NCI-H1417 (cell line): ENCODE measurements at regions not wholly inside any gene's neighbourhood (a gene's known extent, or its start where the extent isn't known, plus 50 kb on each side); places are given as distances from the start of the nearest gene placed in this dataset.
"Not testable (repeated sequence)": the region's sequence is repeated elsewhere in the genome, so short reads cannot be mapped to it uniquely, and the experiment has no call there.

Experiments
- DNase-seq, 3 experiments: peaks; one replicate each; lab custom pipeline; 2025; lab: John Stamatoyannopoulos, UW

DNA sequence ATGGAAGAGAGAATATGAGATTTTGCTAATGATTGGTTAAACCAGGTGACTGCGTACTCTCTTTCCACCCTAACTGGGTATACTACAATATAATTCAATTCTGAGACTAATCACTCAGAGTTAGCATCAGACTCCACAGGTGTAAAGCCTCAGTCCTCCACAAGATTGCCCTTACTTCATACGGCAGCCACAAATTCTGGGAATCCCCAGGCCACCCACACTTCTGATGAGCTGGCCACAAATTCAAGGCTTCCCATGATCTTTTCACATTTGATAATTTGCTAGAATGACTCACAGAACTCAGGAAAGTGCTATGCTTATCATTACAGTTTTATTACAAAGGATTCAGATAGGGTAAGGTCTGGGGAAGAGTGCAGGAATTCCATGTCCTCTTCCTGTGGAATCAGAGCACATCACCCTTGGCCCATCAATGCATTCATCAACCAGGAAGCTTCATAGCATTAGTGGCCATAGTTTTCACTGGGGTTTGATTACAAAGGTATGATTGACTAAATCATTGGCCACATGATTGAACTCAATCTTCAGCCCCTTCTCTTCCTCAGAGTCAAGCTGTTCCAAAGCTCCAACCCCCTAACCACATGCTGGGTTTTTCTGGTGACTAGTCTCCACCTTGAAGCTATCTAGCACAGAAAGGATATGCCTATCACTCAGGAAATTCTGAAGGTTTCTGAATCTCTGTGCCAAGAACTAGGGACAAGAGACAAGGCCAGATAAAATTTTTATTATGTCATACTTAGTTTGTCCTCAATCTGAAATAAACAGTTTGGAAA is 131.7 kb downstream of the HHIPL2 start:
- no peak for DNase-seq

DNA sequence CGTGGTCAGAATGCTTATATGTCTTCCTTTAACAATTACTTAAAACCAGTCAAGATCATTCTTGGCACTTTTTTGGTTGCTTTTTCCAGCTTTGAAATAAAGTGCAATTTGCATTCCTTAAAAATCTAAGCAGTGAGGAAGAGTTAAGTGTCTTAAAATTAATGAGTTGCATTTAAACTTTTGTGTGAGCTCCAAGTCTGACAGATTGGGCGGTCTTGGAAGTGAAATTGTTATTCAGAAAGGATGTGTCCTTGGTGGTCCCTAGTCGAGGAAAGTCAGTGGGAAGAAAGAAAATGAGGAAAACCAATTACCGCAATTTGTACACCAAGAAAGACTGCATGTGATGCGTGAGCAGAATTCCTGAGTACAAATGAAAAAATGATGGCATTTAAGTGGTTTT is 132.5 kb downstream of the HHIPL2 start:
- no peak for DNase-seq

DNA sequence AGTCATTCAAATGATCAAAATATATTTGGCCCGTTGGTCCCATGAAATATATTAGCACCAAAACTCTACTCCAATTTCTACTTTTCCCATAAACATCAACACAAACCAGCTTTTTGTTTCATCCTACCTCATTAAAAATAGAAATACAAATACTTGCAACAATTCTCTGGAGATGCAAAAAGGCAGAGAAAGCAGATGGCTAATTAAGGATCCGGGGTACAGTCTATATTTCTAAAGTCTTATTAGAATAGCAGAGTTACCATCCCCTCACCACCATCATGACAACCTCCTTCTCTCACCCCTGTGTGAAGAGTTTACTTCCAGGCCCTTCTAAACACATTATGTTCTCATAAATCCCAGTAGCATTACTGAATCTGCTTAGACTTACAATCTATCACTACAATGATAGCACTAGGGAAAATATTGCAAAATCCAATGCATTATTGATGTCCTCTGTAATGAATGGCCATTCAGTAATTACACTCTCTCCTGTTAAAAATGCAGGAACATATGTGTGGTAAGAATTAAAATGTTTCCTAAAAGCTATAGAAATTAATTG is 133.8 kb downstream of the HHIPL2 start:
- no peak for DNase-seq

DNA sequence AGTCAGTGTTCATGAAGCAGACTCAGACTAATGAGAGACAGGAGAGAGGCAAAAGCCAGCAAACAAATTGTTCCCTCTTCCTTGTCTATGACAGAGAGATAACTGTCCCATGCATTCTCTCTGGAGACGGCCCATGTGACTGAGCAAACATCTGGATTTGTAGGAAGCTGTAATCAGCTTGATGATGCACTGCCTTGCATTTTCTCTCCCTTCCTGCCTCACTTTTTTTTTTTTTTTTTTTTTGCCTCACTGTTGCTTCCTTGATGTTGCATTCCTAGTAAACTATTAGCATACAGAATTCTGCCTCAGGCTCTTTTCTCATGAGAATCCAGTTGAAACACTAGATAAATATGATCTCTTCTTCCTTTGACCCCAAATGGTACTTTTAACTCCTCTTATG is 134.5 kb downstream of the HHIPL2 start:
- no peak for DNase-seq

DNA sequence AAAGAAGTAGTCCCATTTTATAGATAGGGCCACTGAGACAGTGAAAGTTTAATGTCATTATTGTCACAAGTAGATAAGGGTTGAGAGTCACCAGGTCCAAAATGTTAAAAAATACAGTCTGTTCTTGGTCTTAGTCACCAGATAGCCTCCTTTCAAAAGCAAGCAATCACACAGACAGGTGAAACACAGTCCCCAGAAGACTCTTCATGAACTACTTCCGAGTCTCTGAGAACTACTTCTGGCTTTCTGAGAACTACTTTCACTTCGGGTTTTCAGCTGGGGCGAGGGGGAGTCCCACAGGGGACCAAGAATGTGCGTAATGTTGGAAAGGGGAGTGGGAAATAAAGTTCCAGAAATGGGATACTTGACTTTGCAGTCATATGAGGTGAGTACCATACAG is 143.2 kb downstream of the HHIPL2 start:
- no peak for DNase-seq

DNA sequence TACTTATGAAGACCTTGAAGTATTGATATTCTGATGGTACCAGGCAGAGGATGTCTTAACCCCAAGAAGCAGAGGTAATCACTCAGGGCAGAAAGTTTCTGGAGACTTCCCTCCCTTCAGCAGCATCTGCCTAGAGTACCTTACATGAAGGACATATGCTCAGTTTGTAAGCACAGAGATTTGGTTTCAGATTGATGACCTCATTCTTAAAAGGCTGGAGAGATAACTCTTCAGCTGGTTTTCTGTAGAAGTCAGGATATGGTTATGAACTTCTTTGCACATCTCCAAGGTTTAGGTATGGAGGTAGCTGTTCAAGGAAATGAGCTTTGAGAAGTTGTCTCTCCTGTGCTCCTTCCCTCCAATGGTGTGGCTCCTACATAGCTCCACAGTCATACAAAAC is 148.7 kb downstream of the HHIPL2 start:
- DNase-seq: no peak

DNA sequence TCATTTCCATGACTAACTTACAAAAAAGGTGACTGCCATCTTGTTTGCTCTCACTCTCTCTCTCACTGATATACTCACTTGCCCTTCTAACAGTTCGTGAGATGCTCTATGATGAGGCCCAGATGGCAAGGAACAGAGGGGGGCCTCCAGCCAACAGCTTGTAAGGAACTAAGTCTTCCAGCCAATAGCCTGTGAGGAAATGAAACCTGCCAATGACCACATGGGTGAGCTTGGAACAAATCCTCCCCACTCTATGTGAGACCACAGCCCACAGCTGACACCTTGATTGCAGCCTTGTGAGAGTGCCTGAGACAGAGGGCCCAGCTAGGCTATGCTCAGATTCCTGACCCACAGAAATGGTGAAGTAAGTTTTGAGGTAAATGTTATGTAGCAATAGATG is 153.7 kb downstream of the HHIPL2 start:
- no peak for DNase-seq

DNA sequence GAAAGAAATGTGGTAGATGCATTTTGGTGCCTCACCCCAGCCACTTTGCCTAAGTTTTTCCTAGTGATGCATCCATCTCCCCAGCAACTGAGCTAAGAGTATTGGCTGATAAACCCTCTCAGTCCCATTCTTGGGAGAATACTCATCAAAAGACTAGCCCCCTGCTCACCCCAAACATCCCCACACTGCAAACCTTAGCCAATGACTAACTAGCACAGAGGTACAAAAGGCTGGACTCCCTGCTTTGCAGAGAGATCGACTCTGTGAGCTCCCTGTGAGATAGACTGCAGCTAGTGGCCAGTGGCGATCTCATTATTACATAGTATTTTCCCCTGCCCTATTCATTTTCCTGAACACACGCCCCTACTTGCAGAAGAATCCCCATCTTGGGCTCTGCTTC is 155.3 kb downstream of the HHIPL2 start:
- DNase-seq: no peak

DNA sequence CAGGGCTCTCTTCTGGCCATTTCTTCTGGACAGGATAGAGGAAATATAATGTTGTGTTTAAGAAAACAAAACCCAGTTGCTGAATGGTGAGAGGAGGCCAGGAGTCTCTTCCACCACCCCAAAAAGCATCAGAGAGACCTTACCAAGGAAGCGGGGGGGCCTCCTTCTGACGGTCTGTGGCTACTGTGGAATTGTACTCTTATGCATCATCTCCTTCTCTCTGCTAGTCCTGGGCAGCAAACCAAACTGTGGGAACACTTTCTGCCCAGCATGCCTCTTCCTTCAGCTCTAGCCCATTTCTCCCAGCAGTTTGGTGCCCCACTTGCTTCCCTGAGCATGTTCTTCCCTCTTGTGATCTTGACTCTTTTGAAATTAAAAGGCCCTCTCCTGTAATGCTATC is 157.7 kb downstream of the HHIPL2 start:
- DNase-seq: no peak

DNA sequence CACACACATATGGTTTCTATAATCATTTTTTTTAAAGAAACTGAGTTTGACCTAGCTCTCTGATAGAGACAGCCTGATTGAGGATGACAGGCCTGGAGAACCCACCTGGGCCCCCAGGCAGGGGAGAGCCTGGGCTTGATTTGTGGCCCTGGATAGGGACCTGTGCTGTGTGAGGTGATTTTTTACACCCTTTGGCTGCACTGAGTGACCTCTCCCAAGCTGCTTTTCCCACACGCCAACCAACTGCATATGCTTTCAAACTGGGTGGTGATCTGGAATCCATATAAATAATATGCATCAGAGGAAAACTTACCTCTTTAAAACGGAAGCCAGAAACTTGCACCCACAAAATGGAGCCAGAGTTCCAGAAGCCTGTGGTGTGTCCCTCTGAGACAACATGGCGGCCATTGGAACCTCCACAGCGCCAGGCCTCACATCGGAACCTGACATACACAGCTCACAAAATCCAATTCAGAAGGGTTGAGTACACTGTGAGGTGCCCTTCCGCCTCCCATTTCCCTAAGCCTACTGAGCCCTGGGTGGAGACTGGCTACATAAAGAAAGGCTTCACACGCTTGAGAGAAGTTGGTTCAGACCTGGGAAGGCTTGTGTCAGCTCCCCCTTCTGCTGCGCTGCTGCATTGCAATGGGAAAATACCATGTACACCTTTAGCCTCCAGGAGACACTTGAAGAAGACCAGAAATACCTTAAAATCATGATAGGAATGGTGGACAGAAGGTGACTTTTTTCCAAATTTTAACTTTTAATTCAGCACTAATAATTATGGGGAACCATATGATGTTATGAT is 160.7 kb downstream of the HHIPL2 start:
- no peak for DNase-seq

DNA sequence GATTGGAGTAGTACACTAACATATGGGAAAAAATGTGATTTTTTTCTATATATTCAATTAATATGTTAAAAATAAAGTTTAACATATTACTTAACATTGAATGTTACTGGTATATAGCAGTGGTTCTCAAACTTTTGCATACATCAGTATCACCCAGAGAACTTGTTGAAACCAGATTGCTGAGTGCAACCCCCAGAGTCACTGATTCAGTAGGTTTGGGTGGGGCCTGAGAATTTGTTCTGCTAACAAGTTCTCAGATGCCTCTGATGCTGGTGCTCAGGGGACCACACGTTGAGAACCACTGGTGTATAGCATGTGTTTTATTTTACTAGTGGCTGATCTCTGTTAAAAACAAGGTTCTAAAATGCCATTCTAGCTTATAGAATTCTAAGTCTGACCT is 161.9 kb downstream of the HHIPL2 start:
- no peak for DNase-seq

DNA sequence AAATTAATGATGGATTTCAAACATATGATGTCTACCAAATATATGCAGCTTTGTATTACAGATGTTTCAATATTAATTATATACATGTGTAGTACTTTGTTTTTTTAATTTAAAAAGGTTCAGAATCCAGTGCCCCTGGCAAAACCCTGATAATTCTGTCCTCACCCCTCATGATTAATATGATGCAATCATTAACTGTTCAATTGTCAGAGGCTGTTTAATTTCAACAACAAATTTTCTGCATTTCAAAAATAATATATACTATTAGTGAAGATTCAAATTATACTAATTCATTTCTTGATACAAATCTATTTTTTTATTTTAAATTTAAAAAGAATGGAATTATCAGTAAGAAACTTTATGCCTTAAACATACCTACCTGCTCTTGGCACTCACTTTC is 162.6 kb downstream of the HHIPL2 start:
- no peak for DNase-seq

DNA sequence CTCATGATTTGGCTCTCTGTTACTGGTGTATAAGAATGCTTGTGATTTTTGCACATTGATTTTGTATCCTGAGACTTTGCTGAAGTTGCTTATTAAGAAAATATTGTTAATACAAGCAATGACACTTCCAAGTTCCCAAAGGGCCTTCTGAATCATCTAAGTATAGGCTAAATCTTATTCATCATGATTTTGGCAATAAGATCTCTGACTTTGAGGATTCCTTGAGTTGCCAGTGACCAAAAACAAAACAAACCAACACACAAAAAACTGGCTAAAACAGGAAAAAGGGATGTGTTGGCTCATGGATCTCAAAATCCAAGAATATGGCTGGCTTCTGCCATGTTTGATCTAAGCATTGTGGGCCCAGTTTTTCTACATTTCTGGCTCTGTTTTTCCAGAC is 163.4 kb downstream of the HHIPL2 start:
- DNase-seq: no peak

DNA sequence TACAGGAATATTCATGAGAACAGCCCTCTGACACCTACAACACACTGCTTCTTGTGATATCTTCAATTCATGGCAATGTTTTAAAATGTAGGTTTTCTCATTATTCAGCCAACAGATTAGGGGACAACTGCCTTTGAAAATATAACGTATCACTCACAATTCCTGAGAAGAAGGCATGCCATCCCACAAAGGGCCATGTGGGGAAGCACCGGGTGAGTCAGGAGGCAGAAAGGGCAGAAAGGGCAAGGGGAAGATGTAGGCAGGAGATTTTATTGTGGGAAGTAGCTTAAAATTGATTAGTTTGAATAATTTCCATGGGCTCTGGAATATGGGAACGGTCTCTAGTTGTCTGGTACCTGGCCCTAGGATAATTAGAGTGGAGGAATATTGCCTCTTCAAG is 165.7 kb downstream of the HHIPL2 start:
- no peak for DNase-seq

DNA sequence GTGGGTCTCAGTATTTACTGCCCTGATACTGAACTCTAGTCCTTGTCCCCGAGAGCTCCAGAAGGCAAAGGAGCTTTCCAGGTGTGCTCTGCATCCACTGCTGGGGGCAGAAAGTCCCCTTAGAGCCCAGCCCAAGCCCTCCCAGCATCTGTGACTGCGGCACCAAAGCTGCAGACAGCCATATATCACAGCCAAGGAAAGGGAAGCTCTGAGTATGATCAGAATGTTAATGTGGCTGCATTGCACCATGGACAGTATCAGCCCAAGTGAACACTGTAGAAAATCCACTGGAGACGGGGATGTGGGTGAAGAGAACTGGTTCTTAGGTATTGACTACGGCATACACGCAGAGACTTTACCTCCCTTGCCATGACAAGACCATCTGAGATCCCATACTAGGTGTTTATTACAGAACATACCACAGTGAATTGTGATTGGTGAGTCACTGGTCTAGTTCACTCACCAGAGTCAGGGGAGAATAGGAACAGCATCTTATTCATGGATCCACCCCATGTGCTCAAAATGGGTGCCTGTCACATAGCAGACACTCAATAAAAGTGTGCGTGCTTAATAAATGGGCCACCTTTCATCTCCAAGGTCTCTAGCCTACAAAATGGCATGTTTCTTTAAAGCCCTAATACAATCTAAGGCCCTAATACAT is 170.3 kb downstream of the HHIPL2 start:
- DNase-seq: no peak

DNA sequence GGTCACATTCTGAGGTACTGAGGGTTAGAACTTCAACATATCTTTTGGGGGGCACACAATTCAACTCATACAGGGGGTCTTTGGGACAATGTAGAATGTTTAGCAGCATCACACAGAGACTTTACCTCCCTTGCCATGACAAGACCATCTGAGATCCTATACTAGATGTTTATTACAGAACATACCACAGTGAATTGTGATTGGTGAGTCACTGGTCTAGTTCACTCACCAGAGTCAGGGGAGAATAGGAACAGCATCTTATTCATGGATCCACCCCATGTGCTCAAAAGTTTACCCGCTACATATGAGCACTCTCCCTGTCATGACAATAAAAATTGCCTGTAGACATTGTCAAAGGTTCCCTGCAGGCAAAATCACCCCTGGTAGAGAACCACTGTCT is 171.1 kb downstream of the HHIPL2 start:
- DNase-seq: not testable (repeated sequence)

DNA sequence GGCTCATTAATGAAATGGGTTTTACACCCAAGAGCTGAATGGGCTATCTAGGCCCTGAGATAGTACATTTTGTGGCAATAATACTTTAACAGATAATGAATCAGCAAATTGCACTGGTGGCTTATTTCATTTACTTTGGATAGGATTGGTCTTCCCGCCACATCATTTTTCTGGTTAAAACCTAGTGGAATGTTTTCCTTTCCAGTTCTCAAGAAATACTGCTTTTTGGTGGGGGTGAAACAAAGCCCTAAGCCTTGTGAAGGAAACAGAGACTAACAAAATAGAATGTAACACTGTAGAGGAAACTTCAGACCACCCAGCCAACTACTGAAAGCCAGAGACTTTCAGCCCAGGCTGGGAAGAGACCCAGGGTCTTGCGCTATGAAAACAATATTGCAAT is 172.2 kb downstream of the HHIPL2 start:
- DNase-seq: no peak

DNA sequence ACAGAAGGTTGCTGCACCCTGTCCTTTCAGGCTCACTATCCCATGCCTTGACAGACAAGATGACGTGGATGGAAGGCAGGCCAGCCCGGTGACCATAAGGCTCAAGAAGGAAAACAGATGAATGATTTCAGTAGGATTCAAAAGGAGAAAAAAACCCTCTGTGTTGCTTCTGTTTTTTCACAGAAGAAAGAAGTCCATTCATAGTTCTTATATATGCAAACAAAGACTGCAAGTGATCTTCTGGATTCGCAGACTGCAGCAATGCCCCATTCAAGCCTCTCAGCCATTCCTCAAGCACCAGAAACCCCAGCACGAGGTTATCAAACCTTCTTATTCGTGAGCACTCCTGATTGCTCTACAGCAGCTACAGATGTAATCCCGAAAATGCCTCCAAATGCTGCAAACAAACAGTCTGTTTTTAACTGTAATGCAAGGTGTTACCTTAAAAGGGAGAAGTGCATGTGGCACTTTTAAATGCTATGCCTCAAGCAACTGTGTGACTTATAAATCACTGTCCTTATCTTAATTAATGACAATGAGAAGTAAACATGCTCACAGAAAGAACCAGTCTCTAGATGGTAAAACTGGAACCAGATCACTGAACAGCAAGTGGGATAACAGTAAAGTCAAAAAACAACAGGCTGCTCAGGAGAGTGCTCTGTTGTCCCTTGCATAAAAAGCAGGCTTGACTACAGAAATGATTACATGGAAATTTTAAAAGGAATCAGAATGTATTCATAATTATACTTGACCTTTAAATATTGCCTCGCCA is 173.9 kb downstream of the HHIPL2 start:
- no peak for DNase-seq

DNA sequence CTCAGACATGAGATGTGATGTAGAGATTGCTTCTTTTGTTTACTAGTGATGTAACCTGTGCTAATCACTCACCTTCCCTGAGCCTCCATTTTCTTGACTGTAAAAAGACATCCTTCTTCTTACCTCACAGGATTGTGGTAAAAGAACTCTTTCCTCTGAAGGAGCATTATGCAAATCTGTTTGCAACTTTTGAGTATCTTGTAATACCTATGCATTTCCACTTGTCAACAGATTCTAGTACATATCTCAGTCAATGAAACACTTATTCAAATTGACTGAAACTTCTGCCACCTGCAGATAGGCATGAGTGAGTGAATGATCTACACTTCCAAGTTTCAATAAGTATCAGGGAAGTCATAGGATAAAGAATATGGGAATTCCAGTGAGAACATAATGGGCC is 174.7 kb downstream of the HHIPL2 start:
- no peak for DNase-seq

DNA sequence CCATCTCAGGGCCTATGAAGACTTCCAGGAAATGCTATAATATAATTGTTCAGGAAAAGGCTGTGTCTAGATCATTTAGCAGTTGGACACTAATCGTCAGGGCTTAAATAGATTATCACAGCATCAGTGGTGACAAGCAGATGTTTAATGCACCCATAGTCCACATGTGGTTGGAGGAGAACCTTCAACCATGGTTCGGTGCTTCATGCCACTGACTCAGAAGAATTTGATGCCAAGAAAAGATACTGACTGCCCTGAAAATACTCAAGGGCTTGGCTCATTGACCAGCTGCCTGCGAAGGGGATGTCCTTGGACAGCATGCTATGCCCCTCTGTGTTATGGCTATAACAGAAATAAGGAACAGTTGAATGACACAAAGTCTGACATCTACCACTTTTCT is 175.7 kb downstream of the HHIPL2 start:
- DNase-seq: no peak

DNA sequence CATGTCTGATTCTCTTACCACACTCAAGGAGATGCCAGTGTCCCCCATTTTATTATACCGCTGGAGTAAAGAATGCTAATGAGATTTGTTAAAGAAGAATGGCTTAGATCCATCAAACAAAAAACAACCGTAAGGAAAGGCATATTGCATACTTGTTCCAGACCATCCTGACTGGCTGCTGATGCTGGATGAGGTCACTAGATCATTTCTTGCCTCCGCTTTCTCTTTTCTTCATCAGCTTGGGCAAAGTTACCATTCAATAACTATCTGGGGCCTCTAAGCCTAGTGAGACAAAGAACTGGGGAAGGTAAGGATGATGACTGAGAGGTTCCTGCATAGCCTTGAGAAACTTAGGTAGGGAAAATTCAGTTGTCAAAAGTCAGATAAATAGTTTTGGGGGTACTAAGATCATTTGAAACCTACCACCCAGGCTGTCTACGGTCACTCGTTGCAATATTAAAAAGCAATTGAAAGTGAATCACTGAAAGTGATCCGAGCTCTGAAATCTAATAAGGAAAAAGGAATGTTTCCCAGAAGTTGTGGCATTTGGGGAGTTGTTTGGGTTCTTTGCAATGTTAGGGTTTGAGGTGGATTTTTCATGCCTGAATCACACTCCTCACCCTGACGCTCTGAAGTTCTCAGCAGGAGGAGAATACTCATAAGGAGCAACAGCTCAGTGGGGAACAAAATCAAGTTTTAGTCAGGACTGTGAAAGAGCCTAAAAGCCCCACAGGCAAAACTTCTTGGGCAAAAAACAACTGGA is 176.8 kb downstream of the HHIPL2 start:
- DNase-seq: no peak
